ENCODE measurements at regions not wholly inside any gene's neighbourhood (a gene's known extent, or its start where the extent isn't known, plus 50 kb on each side); places are given as distances from the start of the nearest gene placed in this dataset.

DNA sequence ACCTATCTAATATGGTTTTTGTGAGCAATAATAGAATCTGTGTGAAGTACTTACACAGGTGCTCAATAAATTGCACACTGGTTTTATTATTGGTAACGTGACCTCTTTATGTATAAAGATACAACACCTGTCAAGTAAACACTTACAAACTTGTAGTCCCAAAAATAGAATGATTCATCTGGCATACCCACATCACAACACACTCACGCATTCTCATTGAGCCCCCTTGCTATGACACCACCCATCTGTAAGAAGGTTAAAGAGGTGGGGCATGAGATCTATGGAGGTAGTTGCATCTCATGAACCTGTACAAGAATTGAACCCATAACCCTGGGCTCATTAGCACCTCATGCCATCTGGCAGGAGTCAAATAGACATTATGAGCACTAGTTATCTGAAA, 134.9 kb upstream of the THBS1 start:
- no peak overlapping the region for H3K4me3 Mint-ChIP-seq
- TF ChIP-seq, protein P1, sequence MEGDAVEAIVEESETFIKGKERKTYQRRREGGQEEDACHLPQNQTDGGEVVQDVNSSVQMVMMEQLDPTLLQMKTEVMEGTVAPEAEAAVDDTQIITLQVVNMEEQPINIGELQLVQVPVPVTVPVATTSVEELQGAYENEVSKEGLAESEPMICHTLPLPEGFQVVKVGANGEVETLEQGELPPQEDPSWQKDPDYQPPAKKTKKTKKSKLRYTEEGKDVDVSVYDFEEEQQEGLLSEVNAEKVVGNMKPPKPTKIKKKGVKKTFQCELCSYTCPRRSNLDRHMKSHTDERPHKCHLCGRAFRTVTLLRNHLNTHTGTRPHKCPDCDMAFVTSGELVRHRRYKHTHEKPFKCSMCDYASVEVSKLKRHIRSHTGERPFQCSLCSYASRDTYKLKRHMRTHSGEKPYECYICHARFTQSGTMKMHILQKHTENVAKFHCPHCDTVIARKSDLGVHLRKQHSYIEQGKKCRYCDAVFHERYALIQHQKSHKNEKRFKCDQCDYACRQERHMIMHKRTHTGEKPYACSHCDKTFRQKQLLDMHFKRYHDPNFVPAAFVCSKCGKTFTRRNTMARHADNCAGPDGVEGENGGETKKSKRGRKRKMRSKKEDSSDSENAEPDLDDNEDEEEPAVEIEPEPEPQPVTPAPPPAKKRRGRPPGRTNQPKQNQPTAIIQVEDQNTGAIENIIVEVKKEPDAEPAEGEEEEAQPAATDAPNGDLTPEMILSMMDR (IDR thresholded peaks at IDR 0.05; ENCODE audit: unreplicated experiment in 3 of 3): no peak
- no peaks in the 10 kb centered on the region for H3K36me3 Mint-ChIP-seq (ENCODE audit: low read depth)
- no peak overlapping the region for H3K27ac Mint-ChIP-seq
- peaks cover 2% of the 10 kb centered on the region for H3K9me3 Mint-ChIP-seq
- H3K27me3 Mint-ChIP-seq (ENCODE audit: low read depth): peaks cover 3% of the 10 kb centered on the region
- H3K4me1 Mint-ChIP-seq: peaks cover 12% of the 10 kb centered on the region

DNA sequence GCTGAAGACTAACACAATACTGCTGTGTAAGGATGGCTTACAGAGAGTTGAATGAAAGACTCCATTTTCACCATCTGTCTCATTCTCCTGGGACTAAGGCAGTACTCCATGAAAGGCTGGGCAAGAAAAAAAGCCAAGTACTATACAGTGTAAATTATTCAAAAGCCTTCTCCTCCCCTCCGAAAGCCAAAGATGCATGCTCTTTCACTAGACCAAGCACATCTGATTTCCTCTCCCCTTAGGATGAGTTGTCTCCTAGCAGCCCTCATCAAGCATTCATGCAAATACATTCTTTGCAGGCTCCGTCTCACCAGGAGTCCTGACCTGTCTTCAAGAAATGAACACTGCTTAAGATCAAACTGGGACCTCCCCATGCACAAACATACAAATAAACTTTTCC, 133.5 kb upstream of the THBS1 start:
- Mint-ChIP-seq H3K27ac (no peak overlapping the region), H3K4me1 (peaks cover 24% of the 10 kb centered on the region), H3K27me3 (ENCODE audit: low read depth) (peaks cover 3% of the 10 kb centered on the region), H3K4me3 (no peak overlapping the region), H3K9me3 (peaks cover 2% of the 10 kb centered on the region), H3K36me3 (ENCODE audit: low read depth) (no peaks in the 10 kb centered on the region)
- TF ChIP-seq, protein P1 (IDR thresholded peaks at IDR 0.05; ENCODE audit: unreplicated experiment in 3 of 3): no peak

DNA sequence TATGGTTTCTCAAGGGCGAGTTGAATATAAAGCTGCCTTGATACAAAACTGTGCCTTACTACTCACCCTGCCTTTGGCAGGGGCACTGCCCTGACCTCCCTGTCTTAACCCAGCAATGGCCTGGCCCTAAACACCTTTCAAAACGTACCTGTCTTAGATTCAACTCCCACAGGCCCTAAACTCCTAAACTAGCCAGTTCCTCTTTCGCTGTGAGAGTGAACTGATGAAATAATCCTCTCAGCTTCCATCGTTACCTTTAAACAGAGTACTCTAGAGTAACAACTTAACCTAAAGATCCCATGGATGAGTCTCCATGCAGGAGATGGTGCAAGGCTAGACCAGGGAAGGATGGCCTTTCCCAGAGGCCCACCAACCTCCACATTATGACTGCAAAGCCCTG, 133.0 kb upstream of the THBS1 start:
- H3K36me3 Mint-ChIP-seq (ENCODE audit: low read depth): no peaks in the 10 kb centered on the region
- TF ChIP-seq, protein P1 (IDR thresholded peaks at IDR 0.05; ENCODE audit: unreplicated experiment in 3 of 3): no peak
- peaks cover 24% of the 10 kb centered on the region for H3K4me1 Mint-ChIP-seq
- peaks cover 3% of the 10 kb centered on the region for H3K27me3 Mint-ChIP-seq (ENCODE audit: low read depth)
- no peak overlapping the region for H3K27ac Mint-ChIP-seq
- peaks cover 2% of the 10 kb centered on the region for H3K9me3 Mint-ChIP-seq
- no peak overlapping the region for H3K4me3 Mint-ChIP-seq

DNA sequence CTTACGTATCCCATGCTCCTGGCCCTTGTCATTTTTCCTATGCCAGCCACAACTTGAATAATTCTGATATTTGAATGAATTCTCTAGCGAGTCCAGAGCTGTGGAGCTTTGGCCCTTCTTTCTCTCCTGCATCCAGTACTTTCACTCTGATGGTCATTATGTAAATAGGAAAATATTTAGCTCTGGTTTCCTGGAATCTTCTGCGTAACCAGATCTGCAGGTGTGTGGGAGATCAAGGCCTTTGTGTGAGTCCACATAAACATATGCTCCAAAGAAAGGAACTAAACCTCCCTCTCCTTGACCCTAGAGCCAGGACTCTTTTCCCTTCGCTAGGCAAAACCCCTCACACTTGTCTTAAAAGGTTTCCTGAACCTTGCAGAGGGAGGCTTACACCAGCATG, 132.5 kb upstream of the THBS1 start:
- Mint-ChIP-seq H3K36me3 (ENCODE audit: low read depth) (no peaks in the 10 kb centered on the region), H3K27ac (no peak overlapping the region), H3K4me3 (no peak overlapping the region), H3K27me3 (ENCODE audit: low read depth) (peaks cover 3% of the 10 kb centered on the region), H3K4me1 (peaks cover 24% of the 10 kb centered on the region), H3K9me3 (peaks cover 2% of the 10 kb centered on the region)
- TF ChIP-seq, protein P1 (IDR thresholded peaks at IDR 0.05; ENCODE audit: unreplicated experiment in 3 of 3): no peak

DNA sequence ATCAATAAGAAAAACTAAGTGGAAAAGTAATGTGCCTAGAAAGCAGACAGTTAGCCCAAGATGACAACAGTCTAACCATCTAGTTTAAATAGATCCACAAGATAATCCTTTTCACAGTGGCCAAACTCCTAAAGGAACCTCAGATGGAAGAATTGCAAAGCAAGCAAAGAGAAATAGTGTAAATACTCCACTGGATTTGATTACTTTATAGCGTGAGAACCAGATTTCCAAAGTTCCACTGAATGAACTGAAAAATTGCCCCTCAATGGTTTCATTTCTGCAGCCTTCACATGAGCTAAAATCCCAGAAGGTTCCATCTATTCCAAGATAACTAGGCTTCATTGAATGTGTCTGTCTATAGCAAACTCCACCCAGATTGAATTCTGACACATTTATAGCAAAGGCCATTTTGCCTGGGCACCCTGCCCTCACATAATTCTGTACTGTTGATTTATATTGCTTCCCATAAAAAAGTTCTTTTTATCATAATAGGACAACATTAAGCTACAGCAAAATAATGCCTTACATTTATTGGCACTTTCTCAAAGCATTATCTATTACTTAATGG, 129.7 kb upstream of the THBS1 start:
- Mint-ChIP-seq H3K9me3 (no peaks in the 10 kb centered on the region), H3K4me1 (peaks cover 47% of the 10 kb centered on the region), H3K4me3 (no peak overlapping the region), H3K27ac (peak overlapping the region; percentile 24 to 59 (median 58)), H3K36me3 (ENCODE audit: low read depth) (no peaks in the 10 kb centered on the region), H3K27me3 (ENCODE audit: low read depth) (no peaks in the 10 kb centered on the region)
- TF ChIP-seq, protein P1 (IDR thresholded peaks at IDR 0.05; ENCODE audit: unreplicated experiment in 3 of 3): no peak

DNA sequence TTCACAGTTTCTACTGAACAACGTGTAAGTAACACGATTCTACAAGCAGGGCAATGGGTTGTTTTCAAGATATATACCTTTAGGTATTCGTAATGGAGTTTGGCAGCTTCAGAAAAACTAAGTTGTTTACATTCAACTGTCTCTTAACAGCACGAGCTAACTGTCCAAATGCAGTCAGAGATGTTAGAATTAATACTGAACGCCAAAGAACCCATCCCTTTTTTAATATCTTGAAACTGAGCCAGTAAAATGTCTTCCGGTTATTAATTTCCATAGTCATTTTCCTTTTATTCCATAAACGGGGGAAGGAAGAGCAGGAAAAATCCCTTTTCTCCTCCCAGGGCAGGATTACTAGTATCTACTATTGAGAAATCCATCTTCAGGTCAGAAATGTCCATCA, 129.0 kb upstream of the THBS1 start:
- Mint-ChIP-seq H3K36me3 (ENCODE audit: low read depth) (no peaks in the 10 kb centered on the region), H3K4me1 (peaks cover 50% of the 10 kb centered on the region), H3K27ac (peak overlapping the region in 2 of 3 experiments; percentile 58 to 59), H3K27me3 (ENCODE audit: low read depth) (no peaks in the 10 kb centered on the region), H3K9me3 (no peaks in the 10 kb centered on the region), H3K4me3 (no peak overlapping the region)
- TF ChIP-seq, protein P1 (IDR thresholded peaks at IDR 0.05; ENCODE audit: unreplicated experiment in 3 of 3): no peak
